22Rv1 (cell line): ENCODE measurements at regions not wholly inside any gene's neighbourhood (a gene's known extent, or its start where the extent isn't known, plus 50 kb on each side); places are given as distances from the start of the nearest gene placed in this dataset.

Experiments used
- CTCF ChIP-seq: fragments of 450-650 bp; IDR thresholded peaks from 2 replicates; pipeline ENCODE4 v1.5.1; 2017; ENCODE audit warnings: mild to moderate bottlenecking
- ZFX ChIP-seq: fragments of 450-650 bp; IDR thresholded peaks from 2 replicates; pipeline ENCODE4 v1.6.1; 2017; ENCODE audit warnings: antibody characterized with exemption, borderline replicate concordance

GRCh38 chr1:90139837-90140236 lies 144.9 kb downstream of the ZNF326 start:
- TF ChIP-seq CTCF = no peak
- TF ChIP-seq ZFX = no peak
